ENCODE measurements at regions not wholly inside any gene's neighbourhood (a gene's known extent, or its start where the extent isn't known, plus 50 kb on each side); places are given as distances from the start of the nearest gene placed in this dataset.
A peak's percentile ranks its signal among the peaks of the same experiment; 100 is the strongest.

- no peak overlapping the region for H3K4me3 Mint-ChIP-seq (ENCODE audit: unreplicated experiment)
- intact Hi-C loops (cut with micrococcal nuclease) = no loop called here
- H3K4me1 Mint-ChIP-seq (ENCODE audit: insufficient read depth, unreplicated experiment) = peaks cover 5% of the 10 kb centered on the region
- no TSS peak for BruUV-seq (replicated peaks)
- DNase-seq (ENCODE audit: unreplicated experiment) = peak; percentile 29
- no peaks in the 10 kb centered on the region for H3K27me3 Mint-ChIP-seq (ENCODE audit: insufficient read depth, unreplicated experiment)
- POLR2A ChIA-PET = no interaction called here
- H3K27ac Mint-ChIP-seq (ENCODE audit: low read depth, unreplicated experiment) = no peak overlapping the region
- H3K9me3 Mint-ChIP-seq (ENCODE audit: unreplicated experiment) = no peaks in the 10 kb centered on the region
- CTCF ChIA-PET = no interaction called here
- TF ChIP-seq CTCF (IDR thresholded peaks at IDR 0.05; ENCODE audit: unreplicated experiment) = no peak
- H3K36me3 Mint-ChIP-seq (ENCODE audit: insufficient read depth, unreplicated experiment) = no peaks in the 10 kb centered on the region
These were observed 255.7 kb upstream of the DYNLRB2 start for GRCh38 chr16:80285104-80285503.

- ChIA-PET CTCF (no interaction called here), POLR2A (no interaction called here)
- Mint-ChIP-seq H3K27ac (ENCODE audit: low read depth, unreplicated experiment) (no peak overlapping the region), H3K4me1 (ENCODE audit: insufficient read depth, unreplicated experiment) (peaks cover 5% of the 10 kb centered on the region), H3K27me3 (ENCODE audit: insufficient read depth, unreplicated experiment) (no peaks in the 10 kb centered on the region), H3K4me3 (ENCODE audit: unreplicated experiment) (no peak overlapping the region), H3K36me3 (ENCODE audit: insufficient read depth, unreplicated experiment) (no peaks in the 10 kb centered on the region), H3K9me3 (ENCODE audit: unreplicated experiment) (no peaks in the 10 kb centered on the region)
- no TSS peak for BruUV-seq (replicated peaks)
- DNase-seq (ENCODE audit: unreplicated experiment) = no peak
- intact Hi-C loops (cut with micrococcal nuclease) = no loop called here
- no peak for TF ChIP-seq CTCF (IDR thresholded peaks at IDR 0.05; ENCODE audit: unreplicated experiment)
These were observed 257.1 kb upstream of the DYNLRB2 start for GRCh38 chr16:80283466-80284392.

GRCh38 chr16:80280557-80280956 lies 260.2 kb upstream of the DYNLRB2 start:
- CTCF ChIA-PET = no interaction called here
- Mint-ChIP-seq H3K27ac (ENCODE audit: low read depth, unreplicated experiment) (no peak overlapping the region), H3K9me3 (ENCODE audit: unreplicated experiment) (no peaks in the 10 kb centered on the region)

GRCh38 chr16:80279656-80280055 lies 261.1 kb upstream of the DYNLRB2 start:
- Mint-ChIP-seq H3K27me3 (ENCODE audit: insufficient read depth, unreplicated experiment) (no peaks in the 10 kb centered on the region), H3K9me3 (ENCODE audit: unreplicated experiment) (no peaks in the 10 kb centered on the region), H3K36me3 (ENCODE audit: insufficient read depth, unreplicated experiment) (no peaks in the 10 kb centered on the region), H3K4me1 (ENCODE audit: insufficient read depth, unreplicated experiment) (peaks cover 10% of the 10 kb centered on the region), H3K27ac (ENCODE audit: low read depth, unreplicated experiment) (no peak overlapping the region), H3K4me3 (ENCODE audit: unreplicated experiment) (no peak overlapping the region)
- ChIA-PET POLR2A (interaction anchor here (0.5 kb wide), 1 partner anchor 1668 kb away, joined by 3 read pairs; no protein-coding TSS in a partner anchor), CTCF (interaction anchor here (1.1 kb wide), 1 partner anchor 195 kb away, joined by 3 read pairs; no protein-coding TSS in a partner anchor)
- no peak for TF ChIP-seq CTCF (IDR thresholded peaks at IDR 0.05; ENCODE audit: unreplicated experiment)
- DNase-seq (ENCODE audit: unreplicated experiment) = no peak
- no TSS peak for BruUV-seq (replicated peaks)
- intact Hi-C loops (cut with micrococcal nuclease) = no loop called here

More at GRCh38 chr16:80280557-80280956, 260.2 kb upstream of the DYNLRB2 start:
- H3K4me1 Mint-ChIP-seq (ENCODE audit: insufficient read depth, unreplicated experiment) = peaks cover 6% of the 10 kb centered on the region
- H3K27me3 Mint-ChIP-seq (ENCODE audit: insufficient read depth, unreplicated experiment) = no peaks in the 10 kb centered on the region
- BruUV-seq (replicated peaks) = no TSS peak
- TF ChIP-seq CTCF (IDR thresholded peaks at IDR 0.05; ENCODE audit: unreplicated experiment) = no peak
- no peaks in the 10 kb centered on the region for H3K36me3 Mint-ChIP-seq (ENCODE audit: insufficient read depth, unreplicated experiment)
- no peak overlapping the region for H3K4me3 Mint-ChIP-seq (ENCODE audit: unreplicated experiment)
- no peak for DNase-seq (ENCODE audit: unreplicated experiment)
- POLR2A ChIA-PET = no interaction called here
- intact Hi-C loops (cut with micrococcal nuclease) = no loop called here

Measured in MCF 10A (cell line).